Suppressor macrophage treated with lipopolysaccharide for 1 hour (primary cell): ENCODE measurements at regions not wholly inside any gene's neighbourhood (a gene's known extent, or its start where the extent isn't known, plus 50 kb on each side); places are given as distances from the start of the nearest gene placed in this dataset.

Source experiments
- DNase-seq, 3 donors: peaks; one replicate each; pipeline ENCODE4 v3.0.0-alpha.2; 2020 to 2022

DNA sequence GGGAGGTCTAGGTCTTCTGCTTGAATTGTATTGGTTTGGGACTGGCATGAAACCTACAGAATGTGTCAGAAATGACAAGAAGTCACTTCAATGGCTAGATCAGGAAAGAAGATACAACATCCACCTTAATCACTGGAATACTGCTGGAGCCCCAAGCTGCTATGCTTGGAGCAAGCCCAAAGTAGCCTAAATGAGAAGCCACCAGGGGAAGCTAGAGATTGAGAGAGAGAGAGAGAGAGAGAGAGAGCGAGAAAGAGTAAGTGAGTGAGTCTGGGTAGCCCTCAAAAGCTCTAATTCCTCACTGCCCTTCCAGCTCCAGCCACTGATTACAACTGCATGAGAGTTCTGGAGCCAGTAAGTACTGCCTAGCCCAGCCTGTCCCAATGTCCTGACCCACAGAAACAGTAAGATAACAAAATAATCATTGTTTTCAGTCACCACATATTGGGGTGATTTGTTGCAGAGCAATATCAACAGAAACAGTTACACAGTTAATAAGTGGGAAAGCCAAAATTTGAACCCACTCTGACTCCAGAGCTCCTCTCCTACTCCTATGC lies 529.2 kb upstream of the GOLIM4 start:
- DNase-seq, result no peak

DNA sequence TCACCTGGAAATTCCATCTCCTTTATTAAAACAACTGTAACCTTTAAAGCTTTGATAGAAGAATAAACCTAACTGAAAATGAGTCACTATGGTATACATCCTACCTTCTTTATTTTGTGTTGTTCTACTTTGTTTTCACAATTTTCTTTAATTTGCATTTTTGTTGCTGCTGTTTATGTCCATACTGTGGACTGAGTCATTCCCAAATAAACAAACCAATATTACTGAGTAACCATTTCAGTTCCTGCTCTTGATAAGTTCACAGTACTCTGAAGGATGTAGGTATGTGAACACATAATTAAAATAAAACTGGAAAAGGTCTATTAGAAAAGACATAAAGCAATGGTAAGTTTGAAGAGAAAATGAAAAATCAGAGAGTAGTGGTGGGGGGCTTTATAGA lies 528.5 kb upstream of the GOLIM4 start:
- no peak for DNase-seq

DNA sequence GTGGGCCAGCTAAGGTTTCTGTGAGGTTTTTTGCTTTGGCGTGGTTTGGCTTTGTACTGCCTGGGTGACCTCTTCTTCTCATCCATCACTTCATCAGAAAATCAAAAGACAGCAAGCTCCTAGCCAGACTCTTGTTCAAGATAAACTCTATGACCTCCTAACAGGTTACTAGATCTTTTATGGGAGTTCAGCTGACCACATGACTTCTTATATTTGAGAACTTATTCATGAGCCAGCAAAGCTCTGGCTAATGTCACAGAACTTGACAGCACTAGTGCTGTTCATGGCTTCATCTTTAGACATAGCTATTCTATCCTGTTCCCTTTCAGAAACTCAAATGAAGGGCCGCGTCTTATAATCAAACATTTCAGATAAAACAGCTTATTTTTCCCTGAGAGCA lies 527.1 kb upstream of the GOLIM4 start:
- no peak for DNase-seq

DNA sequence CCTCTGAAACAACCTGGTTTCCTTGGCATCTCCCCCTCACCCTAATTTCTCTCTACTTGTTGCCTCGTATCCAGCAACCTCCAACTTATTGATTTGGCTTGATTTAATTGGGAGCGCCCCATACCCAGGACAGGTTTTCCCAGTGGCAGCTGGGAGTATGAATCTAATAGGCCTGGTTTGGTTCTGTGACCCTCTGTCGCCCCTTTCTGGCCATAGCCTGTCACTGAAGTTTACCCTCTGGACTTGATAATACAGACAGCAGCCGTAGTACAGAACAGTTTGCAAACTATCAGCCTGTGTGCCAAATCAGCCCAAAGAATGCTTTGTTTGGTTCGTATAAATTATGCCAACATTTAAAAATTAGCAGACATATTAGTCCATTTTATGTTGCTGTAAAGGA lies 525.1 kb upstream of the GOLIM4 start:
- DNase-seq, result peak in 1 of 3 donors; percentile 33

DNA sequence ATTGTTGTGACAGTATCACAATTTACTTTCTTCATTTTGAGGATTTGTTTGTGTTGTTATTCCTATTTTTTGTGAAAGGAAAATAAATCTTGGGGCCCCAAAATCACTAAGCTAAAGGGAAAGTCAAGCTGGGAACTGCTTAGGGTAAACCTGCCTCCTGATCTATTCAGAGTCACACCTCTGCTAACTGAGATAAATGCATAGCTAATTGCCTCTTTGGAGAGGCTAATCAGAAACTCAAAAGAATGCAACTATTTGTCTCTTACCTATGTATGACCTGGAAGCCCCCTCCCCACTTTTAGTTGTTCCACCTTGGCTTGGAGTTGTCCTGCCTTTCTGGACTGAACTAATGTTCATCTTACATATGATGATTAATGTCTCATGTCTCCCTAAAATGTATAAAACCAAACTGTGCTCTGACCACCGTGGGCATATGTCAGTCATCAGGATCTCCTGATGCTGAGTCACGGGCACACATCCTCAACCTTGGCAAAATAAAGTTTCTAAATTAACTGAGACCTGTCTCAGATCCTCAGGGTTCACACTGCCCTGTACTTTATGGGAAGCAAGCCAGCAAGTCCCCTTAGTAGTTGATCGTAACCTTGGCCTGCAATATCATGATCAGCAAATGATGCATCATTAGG lies 523.2 kb upstream of the GOLIM4 start:
- DNase-seq, result peak in 1 of 3 donors; percentile 6

DNA sequence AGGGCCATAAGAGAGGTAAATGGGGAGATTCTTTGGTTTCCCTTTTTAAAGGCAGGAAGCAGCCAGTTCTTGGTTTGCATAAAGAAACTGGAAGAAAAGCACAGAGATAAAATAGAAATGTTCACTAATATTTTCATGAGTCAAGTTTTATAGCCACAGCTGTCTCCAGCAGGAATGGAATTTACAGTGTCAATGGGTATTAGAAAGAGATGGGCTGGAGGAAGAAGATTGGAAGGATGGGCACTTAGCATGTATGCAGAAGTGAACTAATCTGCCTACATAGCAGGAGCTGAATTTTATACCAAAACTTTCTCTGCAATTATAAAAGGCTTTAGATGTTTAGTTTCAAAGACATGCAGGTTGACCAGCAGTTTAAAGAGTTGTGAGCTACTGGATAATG lies 521.9 kb upstream of the GOLIM4 start:
- DNase-seq, result no peak

DNA sequence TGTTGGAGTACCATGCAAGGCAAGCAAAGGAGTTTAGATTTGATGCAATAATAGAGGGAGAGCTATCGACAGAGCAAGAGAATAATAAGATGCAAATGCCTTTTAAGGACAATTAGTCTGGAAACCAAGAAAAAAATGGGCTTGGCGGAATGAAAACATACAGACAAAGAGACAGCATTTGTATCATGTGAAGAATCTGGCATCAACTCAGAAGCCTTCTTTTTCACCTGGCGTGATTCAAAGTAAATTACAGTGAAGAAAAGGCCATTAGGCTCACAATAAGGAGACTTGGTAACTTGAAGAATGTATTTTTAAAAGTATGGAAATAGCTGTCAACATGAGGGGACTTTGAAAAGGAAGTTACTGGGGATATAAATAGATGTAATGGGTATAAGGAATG lies 521.2 kb upstream of the GOLIM4 start:
- DNase-seq, result no peak

DNA sequence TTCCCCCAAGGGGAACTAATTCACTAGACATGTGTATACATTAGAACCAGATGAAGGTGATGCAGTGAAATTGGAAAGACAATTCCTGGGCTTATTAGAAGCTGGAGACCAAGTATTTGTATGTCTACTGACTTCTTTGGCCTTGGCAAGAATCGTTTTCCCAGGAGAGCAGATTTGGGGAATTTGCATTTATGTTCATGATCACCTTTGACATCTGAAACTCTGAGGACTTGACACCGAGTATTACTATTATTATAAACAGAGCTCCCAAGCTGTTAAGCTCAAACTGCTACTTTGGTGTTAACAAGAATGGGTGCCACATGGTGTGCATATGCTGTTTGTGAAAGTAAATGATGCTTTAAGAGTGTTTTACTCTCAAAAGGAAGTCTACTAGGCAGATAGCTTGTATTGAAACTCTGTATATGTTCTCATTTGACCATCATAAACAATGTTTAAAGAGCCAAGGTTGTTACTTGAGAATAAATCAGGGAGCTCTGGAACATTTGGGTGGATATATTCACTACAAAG lies 519.8 kb upstream of the GOLIM4 start:
- no peak for DNase-seq

DNA sequence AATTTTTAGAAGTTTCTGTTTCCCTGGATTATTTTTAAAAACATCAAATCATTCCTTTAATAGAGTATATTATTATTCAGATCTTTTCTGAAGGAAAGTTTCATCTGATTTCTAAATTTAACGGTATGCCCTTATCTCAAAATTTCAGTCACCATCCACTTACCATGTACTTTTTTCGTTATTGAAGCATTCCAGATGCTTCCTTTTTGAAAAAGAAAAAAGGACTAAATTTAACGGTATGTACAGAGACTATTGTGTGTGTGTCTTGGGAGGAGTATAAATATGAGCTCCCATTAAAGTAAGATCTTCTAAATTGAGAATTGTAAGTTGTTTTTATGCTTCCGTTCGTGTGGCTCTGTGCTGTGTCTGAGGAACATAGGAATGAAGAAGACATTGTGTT lies 517.4 kb upstream of the GOLIM4 start:
- DNase-seq, result no peak

DNA sequence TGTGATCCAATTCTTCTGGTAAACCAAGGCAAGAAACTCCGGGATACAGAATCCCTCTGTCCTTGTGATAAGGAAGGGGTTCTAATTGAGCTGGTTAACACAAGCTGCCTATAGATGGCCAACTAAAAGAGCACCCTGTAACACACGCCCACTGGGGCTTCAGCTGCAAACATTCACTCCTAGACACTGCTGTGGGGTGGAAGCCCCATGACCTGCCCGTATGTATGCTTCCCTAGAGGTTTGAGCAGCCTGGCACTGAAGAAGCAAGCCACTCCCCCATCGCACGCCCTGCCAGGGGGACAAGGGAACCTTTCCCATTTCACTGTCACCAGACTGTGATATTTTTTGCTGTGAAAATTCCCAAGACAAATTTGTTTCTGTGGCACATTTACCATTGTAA lies 516.9 kb upstream of the GOLIM4 start:
- DNase-seq, result peak in 1 of 3 donors; percentile 7

DNA sequence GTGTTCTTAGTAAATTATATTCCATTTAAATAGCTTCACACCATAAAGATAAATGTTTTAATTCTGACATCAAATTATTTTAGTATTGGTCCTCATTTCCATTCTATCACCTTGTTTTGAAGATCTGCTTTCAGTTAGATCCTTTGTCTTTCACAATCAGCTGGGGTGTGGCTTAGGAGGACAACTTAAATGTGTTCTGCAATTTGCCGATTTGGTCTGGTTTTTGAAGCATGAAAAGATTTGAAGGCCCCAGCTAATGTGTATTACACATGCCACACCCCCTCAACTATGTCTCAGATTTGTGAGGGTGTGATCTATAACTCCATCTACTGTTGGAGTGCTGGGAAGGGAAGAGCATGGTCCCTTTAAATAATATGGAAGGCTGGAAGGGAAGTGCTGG lies 516.1 kb upstream of the GOLIM4 start:
- no peak for DNase-seq

DNA sequence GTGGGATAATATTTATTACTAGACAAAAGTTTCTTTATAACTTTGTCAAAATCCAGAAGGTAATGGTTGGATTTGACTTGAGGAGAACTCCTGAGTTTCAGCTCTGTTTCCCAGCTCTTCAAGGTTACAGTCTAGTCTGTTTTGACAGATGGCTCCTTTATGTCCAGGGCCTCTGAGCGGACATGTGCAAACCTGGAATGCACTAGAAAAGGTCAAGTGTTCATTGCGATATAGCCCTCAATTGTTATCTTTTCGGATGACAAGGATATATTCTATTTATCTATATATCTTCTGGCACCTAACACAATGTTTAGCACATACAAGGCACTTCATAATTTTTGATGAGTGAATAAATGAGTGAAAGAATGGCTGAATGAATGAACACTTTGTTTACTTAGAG lies 513.2 kb upstream of the GOLIM4 start:
- no peak for DNase-seq

DNA sequence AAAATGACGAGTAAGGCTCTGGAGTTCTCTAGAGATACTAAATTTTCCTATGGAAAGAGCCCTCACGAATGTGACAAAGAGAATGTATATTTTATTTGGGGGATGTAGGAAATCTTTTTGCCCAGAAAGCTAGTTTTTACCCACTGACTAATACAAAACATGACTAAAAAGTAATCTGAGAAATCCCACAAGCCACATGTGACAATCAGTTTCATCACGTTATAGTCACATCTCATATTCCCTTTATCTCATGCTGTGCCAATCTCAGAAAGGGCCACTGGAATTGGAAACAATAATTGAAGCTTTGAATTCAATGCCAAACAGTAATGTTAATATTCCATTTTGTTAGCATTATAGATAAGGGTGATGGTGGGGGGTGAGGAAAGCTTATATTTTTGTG lies 509.0 kb upstream of the GOLIM4 start:
- peak in 1 of 3 donors; percentile 33 for DNase-seq

DNA sequence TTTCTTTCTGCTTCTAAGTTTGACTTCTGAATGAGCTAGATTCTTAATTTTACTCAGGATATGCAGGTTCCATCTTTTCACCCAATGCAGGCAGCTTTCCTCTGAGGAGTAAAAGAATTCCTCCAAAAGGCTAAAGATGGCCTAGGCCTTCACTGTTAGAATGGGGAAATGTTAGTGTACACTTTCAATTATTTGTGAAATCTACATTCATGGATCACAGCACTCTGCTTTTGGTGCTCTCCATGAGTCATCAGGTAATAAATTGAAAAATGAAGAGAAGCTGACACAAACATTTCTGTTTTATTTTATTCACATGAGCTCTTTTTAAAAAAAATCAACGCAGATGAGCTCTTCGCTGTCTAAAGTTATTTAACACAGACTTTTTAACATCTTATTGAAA lies 502.5 kb upstream of the GOLIM4 start:
- no peak for DNase-seq

DNA sequence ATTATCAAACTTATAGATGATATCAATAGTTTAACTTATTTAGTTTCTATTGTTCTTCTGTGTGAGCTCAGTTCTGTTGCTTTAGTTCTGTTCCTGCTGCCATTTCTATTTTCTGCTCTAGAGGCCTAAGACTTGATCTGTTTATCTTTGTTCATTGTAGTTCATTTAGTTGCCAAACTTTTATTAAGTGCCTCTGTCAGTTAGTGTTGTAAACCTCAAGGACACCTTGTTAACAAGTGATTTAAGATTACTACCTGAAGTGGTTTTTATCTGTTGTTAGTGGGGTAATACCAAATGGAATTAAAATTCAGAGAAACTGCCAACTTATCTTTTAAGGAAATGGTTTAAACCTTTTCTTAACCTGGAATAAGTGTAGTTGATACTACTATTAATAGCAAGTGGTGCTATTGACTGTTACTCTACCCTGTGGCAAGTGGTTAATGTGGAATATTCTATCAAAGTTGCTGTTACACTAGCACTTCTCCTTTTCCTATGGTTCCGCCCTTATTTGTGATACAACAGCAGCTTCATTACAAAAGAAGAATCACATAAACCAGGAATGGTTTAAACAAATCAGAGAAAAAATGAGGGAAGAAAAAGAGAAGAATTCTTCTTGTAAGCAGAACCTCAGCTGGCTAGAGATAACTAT lies 500.6 kb upstream of the GOLIM4 start:
- no peak for DNase-seq

DNA sequence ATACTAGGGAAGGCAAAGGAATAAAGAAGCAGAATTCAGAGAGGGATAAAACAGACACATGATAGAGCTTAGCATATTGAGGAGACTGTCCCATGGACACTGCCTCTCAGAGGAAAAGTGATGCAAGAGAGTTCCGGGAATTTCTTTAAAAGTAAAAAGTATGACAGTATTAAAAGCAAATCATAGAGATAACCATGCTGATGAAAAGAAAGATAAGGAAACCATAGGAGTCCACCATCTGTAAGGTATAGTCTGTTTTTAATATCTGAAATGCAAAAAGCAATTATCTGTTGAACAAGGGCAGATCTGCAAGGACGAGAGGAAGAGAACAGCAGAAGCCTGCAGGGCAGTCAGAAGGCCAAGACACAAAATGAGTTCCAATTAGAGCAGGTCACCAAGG lies 495.9 kb upstream of the GOLIM4 start:
- no peak for DNase-seq

DNA sequence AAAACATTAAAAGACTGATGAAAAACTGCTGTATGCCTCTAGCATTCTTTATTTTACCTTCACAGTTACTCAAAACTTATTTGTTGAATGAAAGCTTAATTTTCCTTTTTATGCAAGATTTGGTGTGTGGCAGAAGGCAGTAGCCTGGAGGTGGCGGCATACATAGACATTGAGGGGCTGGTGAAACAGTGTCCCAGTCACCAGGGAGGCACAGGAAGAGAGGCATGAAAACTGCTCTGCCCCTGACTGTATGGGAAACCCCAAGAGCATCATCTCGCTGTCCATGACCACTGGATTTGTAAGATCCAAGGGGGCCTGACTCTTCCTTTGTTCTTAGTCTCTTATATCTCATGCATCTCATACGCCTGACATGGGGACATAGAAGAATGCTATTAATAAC lies 493.7 kb upstream of the GOLIM4 start:
- no peak for DNase-seq

DNA sequence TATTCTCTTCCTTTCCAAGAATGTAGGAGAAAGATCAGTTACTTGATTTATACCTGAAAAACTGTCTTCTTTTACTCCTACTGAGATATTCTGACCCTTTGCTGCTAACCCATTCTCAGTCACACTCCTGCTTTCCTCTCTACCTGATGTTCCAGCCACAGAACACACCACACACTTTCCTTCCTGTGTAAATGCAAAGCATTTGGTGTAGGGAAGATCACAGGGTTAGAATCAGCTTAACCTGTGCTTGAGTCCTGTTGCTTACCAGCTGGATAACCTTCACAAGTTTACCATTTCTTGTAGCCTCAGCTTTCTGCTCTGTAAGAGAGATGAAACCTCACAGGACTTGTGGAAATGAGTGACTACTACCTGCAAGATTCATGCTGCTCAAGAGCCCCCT lies 489.8 kb upstream of the GOLIM4 start:
- no peak for DNase-seq

DNA sequence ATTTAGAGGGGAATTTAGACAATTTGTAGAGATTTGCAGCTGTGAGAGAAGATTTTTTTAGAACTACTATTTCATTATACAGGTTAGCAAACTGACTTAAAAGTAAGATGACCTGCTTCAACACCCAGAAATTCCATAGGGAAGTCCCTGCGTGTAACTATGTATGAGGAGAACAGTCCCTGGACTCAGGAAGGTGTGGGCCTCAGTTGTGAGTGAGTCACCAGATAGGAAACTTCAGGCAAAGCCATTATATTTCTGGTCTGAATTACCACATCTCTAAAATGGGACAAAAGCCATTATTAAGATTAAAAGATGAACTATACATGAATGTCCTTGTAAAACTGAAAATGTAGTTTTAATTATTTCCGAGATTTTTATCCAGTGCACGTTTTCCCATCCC lies 488.3 kb upstream of the GOLIM4 start:
- DNase-seq, result peak; percentile 37 to 63 (median 41)

DNA sequence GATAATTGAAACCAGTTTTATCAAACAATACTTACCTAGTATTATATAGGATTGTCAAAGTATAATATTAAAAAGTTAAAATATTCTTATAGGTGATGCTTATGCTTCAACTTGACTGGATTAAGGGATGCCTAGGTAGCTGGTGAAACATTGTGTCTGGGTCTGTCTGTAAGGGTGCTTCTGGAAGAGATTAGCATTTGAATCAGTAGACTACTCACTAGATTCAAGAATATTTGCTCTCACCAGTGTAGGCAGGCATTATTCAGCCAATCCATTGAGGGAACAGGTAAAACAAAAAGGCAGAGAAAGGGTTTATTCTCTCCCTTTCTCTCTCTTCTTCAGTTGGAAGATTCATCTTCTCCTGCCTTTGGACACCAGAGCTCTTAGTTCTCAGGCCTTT lies 486.8 kb upstream of the GOLIM4 start:
- no peak for DNase-seq

DNA sequence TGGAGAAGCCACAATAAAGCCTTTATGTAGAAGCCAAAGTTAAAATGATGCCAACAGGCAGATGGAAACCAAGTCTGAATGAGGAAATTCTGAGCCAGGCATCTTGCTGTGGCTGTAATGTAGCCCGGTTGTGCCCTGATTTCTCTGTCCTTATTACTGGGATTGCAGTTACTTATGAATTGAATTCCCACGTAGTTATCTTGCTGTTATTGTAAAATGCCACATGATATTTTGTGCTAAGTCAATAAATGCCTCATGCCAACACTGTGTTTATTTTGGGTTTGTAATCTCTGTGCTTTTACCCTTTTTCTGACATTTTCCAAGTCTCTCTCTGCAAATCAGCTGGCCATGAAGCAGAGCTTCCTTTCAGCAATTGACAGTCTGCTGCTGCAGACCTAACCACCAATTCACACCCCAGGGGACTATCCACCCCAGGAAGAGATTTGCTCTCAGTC lies 486.1 kb upstream of the GOLIM4 start:
- no peak for DNase-seq

DNA sequence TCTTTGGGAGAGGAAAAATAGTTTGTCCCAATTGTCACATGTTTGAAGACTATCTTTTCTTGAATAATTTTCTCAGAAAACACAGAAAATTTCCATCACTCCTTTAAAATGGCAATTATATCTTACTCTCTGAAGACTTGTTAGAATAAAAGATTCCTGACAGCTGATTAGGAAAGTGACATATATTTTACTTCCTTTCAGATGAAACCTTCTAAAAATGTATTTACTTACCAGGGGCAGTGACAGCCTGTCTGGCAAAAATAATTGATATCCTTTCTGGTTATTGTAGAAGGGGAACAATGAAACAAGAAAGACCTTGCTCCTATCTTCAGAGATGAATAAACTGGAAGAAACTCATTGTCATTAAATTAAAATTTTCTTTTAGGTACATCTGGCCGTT lies 483.3 kb upstream of the GOLIM4 start:
- no peak for DNase-seq

DNA sequence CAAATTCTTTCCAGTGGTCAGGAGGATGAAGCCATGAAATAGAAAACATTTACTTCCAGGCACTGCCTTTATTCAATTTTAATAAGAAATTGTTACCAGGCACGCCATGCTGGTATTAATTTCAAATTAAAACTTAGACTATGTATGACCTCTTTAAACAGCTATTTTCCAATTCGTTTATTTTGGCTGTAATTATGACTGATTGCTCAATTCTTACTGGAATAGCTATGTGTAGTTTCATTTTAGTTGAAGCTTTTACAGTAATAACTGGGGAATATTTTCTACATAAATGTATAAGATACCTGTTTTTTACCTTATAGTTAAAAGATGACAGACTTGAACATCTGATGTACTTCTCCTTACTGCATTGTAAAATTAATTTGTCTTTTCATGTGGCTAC lies 480.0 kb upstream of the GOLIM4 start:
- no peak for DNase-seq

DNA sequence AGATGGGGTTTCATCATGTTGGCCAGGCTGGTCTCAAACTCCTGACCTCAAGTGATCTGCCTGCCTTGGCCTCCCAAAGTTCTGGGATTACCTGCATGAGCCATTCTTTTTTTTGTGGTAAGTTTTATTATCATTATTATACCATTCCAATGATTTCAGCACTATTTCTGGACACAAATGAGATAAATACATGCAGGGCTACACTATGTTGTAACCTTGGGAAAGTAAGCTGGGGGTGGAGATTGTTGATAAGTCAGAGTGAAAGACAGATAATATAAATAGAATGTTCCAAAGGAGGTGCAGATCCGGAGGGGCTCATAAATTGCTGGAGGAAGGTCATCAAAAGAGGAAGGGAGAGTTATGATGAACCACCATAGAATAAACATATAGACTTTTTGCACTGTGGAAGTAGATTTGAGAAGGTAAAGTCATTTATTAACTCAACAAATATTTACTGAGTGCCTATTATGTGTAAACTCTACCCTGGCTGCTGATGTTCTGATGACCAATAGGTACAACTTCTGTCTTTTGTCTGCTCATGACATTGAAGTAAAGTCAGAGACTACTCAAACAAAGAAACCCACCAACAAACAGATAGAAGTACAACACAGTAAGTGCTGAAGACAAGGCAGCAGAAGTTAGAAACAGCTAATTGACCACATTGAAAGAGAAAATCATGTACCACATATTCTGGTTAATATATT lies 478.9 kb upstream of the GOLIM4 start:
- DNase-seq, result no peak
